Uterus (tissue), 2 donors: ENCODE measurements at regions not wholly inside any gene's neighbourhood (a gene's known extent, or its start where the extent isn't known, plus 50 kb on each side); places are given as distances from the start of the nearest gene placed in this dataset.

Experiments used
- CTCF ChIP-seq, 4 experiments: fragments of 200-600 bp in 2 of 4; fragments of 450-650 bp in 2 of 4; sonication (generic) in 2 of 4; IDR thresholded peaks; one replicate each; pipeline ENCODE4 v1.5.1; 2016 to 2019; ENCODE audit warnings: antibody characterized with exemption in 4 of 4, mild to moderate bottlenecking in 2 of 4, moderate library complexity in 1 of 4
- POLR2A ChIP-seq, 2 donors: fragments of 450-650 bp; IDR thresholded peaks; one replicate each; pipeline ENCODE4 v1.6.1; 2016; ENCODE audit warnings: antibody characterized with exemption in 2 of 2, mild to moderate bottlenecking in 1 of 2, moderate library complexity in 1 of 2

DNA sequence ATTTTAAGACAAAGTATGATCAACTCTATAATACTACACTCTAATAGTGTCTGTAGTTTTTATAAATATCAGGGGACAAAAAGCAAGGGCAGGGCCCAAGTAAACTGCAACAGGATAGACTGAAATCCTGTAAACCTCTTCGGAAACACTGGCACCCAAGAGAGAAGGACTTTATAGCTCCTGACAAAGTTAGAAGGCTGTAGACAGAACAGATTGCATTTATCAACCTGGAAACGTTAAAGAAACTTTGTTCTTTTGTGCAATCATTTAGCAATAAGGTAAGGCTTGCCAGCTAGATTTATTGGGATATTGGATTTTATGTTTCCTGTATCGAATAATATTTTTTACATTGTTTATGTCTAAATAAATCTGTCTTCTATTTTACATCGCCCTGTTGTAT lies 91.8 kb upstream of the MAN2A1 start:
- no peak for TF ChIP-seq CTCF (IDR thresholded peaks at IDR 0.05)
- no peak for TF ChIP-seq POLR2A (IDR thresholded peaks at IDR 0.05)
